Left lung (tissue), 4 donors: ENCODE measurements at regions not wholly inside any gene's neighbourhood (a gene's known extent, or its start where the extent isn't known, plus 50 kb on each side); places are given as distances from the start of the nearest gene placed in this dataset.

Experiments used
- ATAC-seq: fragments of 200-7000 bp; cut with Tn5 transposase; one replicate; pipeline ENCODE4 v1.9.1; 2020; ENCODE audit warnings: moderate library complexity
- DNase-seq, 4 donors: peaks; one replicate each; pipeline ENCODE4 v3.0.0-alpha.2; 2013 to 2020
- H3K27ac ChIP-seq, 2 donors: fragments of 200-600 bp; sonication (generic) in 1 of 2; one replicate each; pipeline versions ENCODE4 v1.5.0 to v1.8.0; 2020 to 2021
- H3K27me3 ChIP-seq, 2 donors: fragments of 200-600 bp; sonication (generic) in 1 of 2; one replicate each; pipeline versions ENCODE4 v1.5.0 to v1.8.0; 2020 to 2021
- H3K36me3 ChIP-seq, 2 donors: fragments of 200-600 bp; sonication (generic) in 1 of 2; one replicate each; pipeline versions ENCODE4 v1.5.0 to v1.8.0; 2020 to 2021
- H3K4me1 ChIP-seq, 2 donors: fragments of 200-600 bp; one replicate each; pipeline ENCODE4 v1.8.0; 2021
- H3K4me3 ChIP-seq, 2 donors: fragments of 200-600 bp; sonication (generic) in 1 of 2; one replicate each; pipeline versions ENCODE4 v1.5.0 to v1.8.0; 2020 to 2021; ENCODE audit warnings: mild to moderate bottlenecking in 1 of 2
- H3K9me3 ChIP-seq, 2 donors: fragments of 200-600 bp; sonication (generic) in 1 of 2; one replicate each; pipeline versions ENCODE4 v1.5.0 to v1.8.0; 2020 to 2021
- intact Hi-C, 2 donors: fragments of 100-400 bp; cut with DNase I; formaldehyde crosslinking; loops; one replicate each; pipeline versions ENCODE4 v1.11.2 to v1.14.2; 2022
- TF ChIP-seq, protein P1 (sequence below), 2 donors: fragments of 200-600 bp; sonication (generic) in 1 of 2; IDR thresholded peaks; one replicate each; pipeline versions ENCODE4 v1.5.0 to v1.8.0; 2021; ENCODE audit warnings: antibody characterized with exemption in 2 of 2
- donor health status: DM: no; HTN: yes; CAD: no.
- donor health status: DM: no; HTN: no; CAD: no.

DNA sequence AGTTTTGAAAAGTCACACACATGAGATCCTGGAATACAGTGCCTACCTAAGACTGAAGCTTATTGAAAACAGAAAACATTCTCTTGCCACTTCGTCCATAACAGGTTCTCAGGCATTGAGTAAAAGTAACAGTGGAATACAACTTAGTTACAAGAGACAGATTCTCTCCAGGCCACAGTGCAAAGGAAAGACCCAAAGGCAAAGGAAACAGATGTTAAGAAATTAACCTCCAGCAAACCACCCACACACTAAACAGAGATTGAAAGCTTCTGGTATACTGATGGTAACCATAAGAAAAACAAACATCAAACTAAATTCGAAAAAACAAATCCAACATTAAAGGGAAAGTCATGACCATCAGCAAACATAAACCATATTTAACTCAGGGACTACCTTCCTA, 914.7 kb downstream of the SLITRK5 start:
- ATAC-seq (no peak), DNase-seq (no peak)
- Histone ChIP-seq H3K27ac (no peak overlapping the region), H3K27me3 (no peaks in the 10 kb centered on the region), H3K9me3 (no peaks in the 10 kb centered on the region), H3K4me1 (no peaks in the 10 kb centered on the region), H3K4me3 (no peak overlapping the region), H3K36me3 (no peaks in the 10 kb centered on the region)
- TF ChIP-seq, protein P1, sequence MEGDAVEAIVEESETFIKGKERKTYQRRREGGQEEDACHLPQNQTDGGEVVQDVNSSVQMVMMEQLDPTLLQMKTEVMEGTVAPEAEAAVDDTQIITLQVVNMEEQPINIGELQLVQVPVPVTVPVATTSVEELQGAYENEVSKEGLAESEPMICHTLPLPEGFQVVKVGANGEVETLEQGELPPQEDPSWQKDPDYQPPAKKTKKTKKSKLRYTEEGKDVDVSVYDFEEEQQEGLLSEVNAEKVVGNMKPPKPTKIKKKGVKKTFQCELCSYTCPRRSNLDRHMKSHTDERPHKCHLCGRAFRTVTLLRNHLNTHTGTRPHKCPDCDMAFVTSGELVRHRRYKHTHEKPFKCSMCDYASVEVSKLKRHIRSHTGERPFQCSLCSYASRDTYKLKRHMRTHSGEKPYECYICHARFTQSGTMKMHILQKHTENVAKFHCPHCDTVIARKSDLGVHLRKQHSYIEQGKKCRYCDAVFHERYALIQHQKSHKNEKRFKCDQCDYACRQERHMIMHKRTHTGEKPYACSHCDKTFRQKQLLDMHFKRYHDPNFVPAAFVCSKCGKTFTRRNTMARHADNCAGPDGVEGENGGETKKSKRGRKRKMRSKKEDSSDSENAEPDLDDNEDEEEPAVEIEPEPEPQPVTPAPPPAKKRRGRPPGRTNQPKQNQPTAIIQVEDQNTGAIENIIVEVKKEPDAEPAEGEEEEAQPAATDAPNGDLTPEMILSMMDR (IDR thresholded peaks at IDR 0.05) = no peak
- intact Hi-C loops = no loop called here

DNA sequence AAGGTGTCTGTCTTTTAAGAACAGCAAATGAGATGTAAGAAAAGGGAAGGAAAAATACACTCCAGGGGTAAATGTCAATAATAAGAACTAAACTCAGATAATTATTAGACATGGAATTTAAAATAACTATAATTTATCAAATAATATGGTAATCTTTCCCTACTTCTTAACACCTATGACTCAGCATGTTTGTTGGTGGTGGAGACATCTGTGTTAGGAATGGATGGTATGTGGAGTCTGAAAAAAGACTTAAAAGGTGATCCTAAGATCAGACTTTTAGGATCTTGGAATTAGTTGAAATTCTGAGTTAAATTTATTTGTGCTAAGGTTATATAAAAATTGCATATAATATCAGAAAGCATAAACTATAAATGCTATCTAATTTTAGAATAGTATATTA, 915.1 kb downstream of the SLITRK5 start:
- intact Hi-C loops = no loop called here
- H3K9me3 ChIP-seq = peaks cover 0 to under 1% of the 10 kb centered on the region in 2 donors
- no peak for DNase-seq
- H3K4me1 ChIP-seq = no peaks in the 10 kb centered on the region
- no peak overlapping the region for H3K27ac ChIP-seq
- H3K36me3 ChIP-seq = no peaks in the 10 kb centered on the region
- TF ChIP-seq, protein P1 (IDR thresholded peaks at IDR 0.05) = no peak
- no peaks in the 10 kb centered on the region for H3K27me3 ChIP-seq
- no peak overlapping the region for H3K4me3 ChIP-seq
- ATAC-seq = no peak

DNA sequence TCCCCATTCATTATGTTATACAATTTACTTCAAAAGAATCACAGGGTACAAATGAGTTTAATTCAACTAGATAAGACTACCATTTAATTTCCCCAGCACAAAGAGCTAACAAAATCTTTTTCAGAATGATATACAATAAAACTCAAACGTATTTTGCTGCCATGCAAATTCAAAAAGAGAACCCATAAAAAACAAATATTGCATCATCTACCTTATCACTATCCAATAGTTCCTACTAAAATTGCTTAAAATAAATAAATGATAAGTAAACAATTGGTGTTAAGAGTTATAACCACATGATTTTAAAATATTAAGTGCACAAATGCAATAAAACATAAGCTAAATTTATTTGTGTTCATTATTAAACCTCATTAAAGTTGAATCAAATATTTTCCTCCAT, 919.4 kb downstream of the SLITRK5 start:
- Histone ChIP-seq H3K36me3 (no peaks in the 10 kb centered on the region), H3K27ac (no peak overlapping the region), H3K4me1 (no peaks in the 10 kb centered on the region), H3K9me3 (peaks cover 0 to 33% of the 10 kb centered on the region in 2 donors), H3K27me3 (no peaks in the 10 kb centered on the region), H3K4me3 (no peak overlapping the region)
- intact Hi-C loops = no loop called here
- ATAC-seq (no peak), DNase-seq (no peak)
- TF ChIP-seq, protein P1 (IDR thresholded peaks at IDR 0.05) = no peak

DNA sequence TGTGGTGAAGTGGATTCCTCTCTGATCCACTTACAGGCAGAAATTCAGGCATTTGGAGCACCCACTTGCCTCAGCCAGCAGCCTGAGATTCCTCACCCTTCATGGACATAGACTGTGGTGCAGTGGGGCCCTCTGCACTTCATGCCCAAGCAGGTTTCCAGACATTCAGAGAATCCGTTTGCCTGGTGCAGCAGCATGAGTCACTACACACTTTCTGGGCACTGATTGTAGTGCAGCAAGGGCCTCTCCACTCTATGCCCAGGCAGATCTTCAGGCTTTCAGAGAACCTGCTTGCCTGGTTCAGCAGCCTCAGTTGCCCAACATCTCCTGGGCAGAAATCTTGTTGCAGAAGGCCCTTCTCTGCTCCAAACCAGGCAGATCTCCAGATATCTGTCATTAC, 920.9 kb downstream of the SLITRK5 start:
- TF ChIP-seq, protein P1 (IDR thresholded peaks at IDR 0.05) = no peak
- Histone ChIP-seq H3K27me3 (no peaks in the 10 kb centered on the region), H3K36me3 (no peaks in the 10 kb centered on the region), H3K4me3 (no peak overlapping the region), H3K4me1 (no peaks in the 10 kb centered on the region), H3K9me3 (peaks cover 0 to 33% of the 10 kb centered on the region in 2 donors), H3K27ac (no peak overlapping the region)
- intact Hi-C loops = no loop called here
- ATAC-seq (no peak), DNase-seq (no peak)

DNA sequence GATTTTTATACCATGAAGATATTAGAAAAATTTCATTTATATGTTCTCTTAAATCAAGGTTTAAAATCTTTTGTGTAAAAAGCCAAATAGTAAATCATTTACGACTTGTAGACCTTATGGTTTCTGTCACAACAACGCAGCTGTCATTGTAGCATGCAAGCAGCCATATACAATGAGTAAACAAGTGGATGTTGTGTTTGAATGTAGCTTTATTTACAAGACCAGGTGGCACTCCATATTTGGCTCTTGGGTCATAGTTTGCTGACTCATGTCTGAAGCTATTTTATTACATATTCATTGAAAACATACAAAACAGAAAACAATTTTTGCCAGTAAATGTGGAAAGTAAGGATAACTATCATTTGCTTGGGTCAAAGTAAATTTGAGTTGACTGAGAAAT, 930.8 kb downstream of the SLITRK5 start:
- ATAC-seq (no peak), DNase-seq (no peak)
- H3K27me3 ChIP-seq = no peaks in the 10 kb centered on the region
- no peak overlapping the region for H3K4me3 ChIP-seq
- intact Hi-C loops = no loop called here
- H3K36me3 ChIP-seq = no peaks in the 10 kb centered on the region
- TF ChIP-seq, protein P1 (IDR thresholded peaks at IDR 0.05) = no peak
- H3K27ac ChIP-seq = no peak overlapping the region
- H3K9me3 ChIP-seq = peaks cover 0 to 9% of the 10 kb centered on the region in 2 donors
- no peaks in the 10 kb centered on the region for H3K4me1 ChIP-seq
